ENCODE measurements at regions not wholly inside any gene's neighbourhood (a gene's known extent, or its start where the extent isn't known, plus 50 kb on each side); places are given as distances from the start of the nearest gene placed in this dataset.

DNA sequence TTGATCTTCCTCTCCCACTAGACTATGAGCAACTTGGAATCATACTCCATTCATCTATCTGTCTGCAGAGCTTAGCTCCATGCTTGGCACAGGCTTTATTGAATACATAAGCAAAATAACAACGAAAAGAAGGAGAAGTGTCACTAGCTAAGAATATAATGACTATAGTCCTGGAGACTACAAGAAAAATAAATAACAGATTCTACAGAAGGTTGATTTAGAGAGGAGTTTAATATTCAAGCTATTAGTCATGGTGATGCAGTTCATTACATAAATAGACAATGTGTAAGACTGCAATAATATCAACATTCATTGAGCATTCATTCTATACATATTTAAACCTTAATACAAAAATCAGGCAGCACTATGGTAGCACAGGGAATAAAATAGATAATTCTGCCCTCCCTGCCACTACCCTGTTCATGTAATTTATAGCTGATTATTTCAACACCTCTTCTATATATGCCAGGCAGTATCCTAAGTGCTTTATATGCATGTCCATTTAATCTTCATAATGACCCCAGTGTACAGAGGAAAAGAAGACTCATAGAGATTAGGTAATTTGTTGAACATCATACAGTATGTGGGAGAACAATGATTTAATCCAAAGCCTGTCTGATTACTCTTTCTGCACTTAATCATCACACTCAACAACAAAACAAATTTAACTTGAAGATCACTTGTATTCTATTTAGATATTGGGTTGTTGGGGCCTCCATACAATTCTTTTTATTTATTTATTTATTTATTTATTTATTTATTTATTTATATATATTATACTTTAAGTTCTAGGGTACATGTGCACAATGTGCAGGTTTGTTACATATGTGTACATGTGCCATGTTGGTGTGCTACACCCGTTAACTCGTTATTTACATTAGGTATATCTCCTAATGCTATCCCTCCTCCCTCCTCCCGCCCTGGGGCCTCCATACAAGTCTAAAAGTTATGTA, 165.3 kb downstream of the RNF152 start:
- DNase-seq, result no peak

GRCh38 chr18:61724532-61724931, 168.3 kb downstream of the RNF152 start:
- no peak for DNase-seq

DNA sequence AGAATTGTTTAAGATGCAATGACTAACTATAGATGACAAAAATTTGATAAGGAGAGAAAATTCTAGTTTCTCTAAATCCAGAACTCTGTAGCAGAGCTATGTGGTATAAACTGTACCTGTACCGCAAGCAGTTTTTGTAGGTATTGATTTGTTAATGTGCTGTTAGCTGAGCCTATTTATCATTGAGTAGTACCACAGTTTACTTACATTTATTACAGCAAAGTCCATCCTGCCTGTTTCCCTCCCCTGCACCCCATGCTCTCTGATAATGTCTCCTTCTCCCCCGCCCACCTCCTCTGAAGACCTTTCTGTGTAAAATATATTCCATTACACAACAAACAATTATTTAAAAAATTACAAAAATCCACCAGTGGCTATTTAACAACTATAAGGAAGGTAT, 170.6 kb downstream of the RNF152 start:
- no peak for DNase-seq

DNA sequence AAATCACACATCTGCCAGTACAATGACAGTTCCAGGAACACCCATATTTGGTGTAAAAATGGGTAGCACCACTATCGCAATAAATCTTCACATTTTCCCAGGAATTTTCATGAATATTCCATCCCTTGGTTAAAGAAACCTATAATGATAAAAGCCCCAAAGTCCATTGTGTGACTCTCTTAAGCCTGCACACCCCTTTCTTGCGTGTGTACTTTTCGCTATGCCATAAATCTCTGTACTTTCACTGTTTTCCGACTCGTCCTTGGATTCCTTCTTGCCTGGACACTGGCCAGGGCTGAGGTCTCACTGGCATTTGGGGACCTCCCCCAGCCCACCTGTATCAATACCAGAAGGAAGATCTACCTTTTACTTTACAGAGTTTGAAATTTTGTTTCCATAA, 172.3 kb downstream of the RNF152 start:
- no peak for DNase-seq

DNA sequence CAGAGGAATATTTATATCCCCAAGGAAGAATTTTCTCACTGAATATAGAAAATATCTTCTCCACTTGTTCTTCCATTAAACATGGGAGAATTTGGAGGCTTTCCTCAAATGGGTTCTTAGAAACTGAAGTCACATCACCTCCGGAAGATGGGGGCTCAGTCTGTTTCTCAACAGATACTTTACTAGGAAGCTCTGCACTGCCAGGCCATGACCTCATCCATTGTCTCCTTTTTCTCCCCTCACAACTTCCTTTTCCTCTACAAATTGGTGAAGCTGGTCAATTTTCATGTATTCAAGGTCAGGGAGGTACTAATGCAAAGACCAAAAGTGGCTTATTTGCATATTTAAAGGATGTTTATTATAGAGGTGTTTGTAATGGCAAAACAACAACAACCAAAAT, 173.1 kb downstream of the RNF152 start:
- no peak for DNase-seq

GRCh38 chr18:61718944-61719343, 173.9 kb downstream of the RNF152 start:
- DNase-seq, result no peak

- no peak for DNase-seq
These were observed 178.4 kb downstream of the RNF152 start for GRCh38 chr18:61714421-61714820.

DNA sequence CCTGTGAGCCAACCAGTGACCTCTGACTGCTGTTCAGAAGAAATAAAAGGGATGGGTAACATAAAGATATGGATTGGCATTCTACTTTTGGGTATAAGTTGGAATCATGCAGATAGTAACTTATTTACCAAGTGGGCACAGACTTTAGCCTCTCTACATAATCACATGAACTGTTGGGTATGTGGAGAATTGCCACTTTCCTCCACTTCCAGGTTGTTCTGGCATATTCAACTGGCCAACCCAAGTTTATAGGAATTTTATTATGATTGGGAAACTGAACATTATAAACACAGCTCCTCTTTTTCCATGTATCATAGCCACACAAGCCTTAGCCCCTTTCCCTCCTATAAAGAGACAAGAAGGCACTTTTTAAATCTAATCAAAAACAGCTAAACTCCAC, 179.3 kb downstream of the RNF152 start:
- DNase-seq, result no peak

GRCh38 chr18:61710082-61710620, 182.7 kb downstream of the RNF152 start:
- DNase-seq, result no peak

DNA sequence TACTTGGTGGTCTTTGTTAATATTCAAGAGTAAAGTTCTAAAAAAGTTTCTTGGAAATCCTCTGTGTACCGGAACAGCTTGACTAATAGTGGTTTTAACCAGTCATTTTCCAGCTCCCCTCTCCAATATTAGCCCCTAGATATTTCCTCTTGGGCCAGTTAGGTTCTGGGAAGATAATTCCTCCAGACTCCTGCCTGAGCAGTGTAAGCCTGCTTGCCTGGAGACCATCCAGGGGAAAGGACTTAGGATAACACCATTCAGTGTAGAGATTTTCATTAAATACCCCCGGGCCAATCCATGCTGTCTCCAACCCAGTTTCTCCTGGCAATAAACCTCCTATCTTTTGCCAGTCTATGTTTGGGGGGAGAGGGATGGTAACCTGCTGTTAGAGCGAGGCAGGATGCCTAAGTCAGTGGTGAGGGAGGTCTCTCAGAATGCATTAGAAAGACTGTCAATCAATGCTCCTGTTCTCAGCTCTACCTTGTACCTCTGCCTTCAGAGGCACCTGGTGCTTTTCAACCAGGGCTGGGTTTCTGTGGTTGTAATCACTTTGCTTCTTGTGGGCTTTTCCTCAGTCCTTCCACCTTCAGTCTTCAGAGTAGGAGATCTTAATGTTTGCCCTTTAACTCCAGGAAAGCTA, 186.4 kb downstream of the RNF152 start:
- DNase-seq, result no peak

DNA sequence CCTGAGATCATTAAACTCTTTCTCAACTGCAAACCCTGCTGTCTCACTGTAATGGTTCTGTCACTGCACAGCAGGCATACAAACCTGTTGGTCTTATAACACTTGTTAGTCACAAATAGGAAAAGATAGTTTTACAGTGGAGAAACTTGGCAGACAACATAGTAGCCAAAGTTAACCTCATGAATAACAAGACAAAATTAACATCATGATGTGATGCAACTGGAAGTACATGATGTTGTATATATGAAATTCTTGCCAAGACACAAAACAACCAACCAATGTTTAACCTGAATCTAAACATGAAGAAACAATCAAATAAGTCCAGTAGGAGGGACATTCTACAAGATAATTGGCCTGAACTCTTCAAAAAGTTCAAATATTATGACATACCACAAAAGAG, 189.3 kb downstream of the RNF152 start:
- no peak for DNase-seq

DNA sequence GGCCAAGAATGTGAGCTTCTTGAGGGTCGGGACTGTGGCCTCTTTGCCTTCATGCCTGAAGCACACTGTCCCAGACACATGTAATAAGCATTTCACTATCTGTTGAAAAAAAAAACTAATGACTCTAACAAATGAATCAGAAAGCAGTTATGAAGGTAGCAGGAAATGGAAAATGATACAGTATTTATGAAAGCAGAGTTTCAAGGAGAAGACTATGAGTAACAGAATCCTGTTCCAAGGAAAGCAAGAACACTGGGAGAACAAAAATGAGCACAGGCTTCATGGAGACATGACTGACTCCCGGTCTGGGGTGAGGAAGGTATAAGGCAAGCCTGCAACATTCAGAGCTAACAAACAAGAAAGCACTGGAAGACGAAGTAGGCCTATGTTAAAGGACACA, 190.8 kb downstream of the RNF152 start:
- DNase-seq, result no peak

DNA sequence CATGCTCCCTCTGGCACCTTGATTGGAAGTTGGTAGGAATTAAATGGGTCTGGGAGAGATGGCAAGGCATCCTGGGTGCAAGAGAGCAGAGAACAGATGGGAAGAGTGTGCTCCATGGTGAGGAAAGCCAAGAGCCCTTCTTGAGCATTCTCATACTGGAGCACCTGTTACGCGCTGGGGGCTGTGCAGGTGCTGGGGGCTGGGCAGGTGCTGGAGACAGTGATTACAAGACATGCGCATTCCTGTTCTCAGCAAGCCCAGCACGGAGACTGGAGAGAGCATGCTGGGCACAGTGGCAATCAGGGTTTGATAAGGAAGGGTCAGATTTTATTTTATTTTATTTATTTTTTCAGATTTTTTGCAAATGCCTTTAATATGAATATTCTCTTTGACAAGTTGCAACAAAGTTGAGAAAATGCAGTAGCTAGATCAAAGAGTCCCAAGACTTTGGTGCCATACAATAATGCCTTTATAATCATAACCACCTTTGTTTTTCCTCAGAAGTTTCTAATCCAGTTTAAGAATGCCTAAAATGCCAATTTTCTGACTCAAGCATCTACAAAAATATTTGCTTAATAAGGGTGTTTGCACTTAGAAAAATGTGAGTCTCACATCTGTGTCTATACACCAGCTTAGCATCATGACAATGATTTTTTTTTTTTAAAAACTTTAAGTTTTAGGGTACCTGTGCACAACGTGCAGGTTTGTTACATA, 193.3 kb downstream of the RNF152 start:
- DNase-seq, result no peak

DNA sequence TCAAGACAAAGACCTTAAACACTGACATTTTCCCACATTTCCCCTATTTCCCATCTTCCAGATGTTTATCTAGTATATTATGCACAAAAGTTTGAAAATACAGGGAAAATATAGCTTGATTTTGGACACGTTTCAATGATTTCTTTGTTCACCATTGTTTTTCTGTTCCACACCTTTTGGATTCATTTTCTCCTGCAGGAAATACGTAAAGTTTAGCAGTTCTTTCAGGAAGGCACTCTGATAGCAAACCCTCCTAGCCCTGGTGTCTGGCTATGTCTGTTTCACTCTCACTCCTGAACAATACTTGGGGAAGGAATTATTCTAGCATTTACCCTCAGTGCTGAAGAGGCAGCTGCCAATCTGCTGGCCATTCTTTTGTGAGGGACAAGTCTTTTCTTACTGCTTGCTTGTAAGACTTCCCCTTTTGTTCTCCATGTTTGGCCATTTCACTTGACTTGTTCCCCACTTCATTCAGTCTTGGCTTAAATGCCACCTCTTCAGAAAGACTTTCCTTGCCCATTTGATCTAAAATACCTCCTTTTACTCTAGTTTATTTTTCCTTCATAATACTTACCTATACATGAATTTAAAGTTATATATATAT, 195.4 kb downstream of the RNF152 start:
- DNase-seq, result no peak

GRCh38 chr18:61694236-61694635, 198.6 kb downstream of the RNF152 start:
- DNase-seq, result no peak

- DNase-seq, result no peak
These were observed 202.2 kb downstream of the RNF152 start for GRCh38 chr18:61690418-61691138.

- DNase-seq, result no peak
These were observed 205.5 kb downstream of the RNF152 start for GRCh38 chr18:61687317-61687716.

DNA sequence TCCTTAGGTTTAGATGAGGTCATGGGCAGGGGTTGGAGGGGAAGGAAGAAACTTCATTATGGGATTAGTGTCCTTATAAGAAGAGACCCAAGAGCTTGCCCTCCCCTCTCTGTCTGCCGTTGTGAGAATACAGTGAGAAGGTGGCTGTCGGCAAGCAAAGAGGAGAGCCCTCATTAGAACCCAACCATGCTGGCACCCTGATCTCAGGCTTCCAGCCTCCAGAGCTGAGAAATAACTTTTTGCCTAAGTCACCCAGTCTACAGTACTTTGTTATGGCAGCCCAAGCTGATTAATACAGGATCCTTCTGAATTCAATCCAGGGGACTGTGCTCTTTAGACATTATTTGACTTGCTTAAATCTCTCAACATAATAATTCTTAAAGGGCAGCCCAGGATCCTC, 209.0 kb downstream of the RNF152 start:
- DNase-seq, result no peak

DNA sequence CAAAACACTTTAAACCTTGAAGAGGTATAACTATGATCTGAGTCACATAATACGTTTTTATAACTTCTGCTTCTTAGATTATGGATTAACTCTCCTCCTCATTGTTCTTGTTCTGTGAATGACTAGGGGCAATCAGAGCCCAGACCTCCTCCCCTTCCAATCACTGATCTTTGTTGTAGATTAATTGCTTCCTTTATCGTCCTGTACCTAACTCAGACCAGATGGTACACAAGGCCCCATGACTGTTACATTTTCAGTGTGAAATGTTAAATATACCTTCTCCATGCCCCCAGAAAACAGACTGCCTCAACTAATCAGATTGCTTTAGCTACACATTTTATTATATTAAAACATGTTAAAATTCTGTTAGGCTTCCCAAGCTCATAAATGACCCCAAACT, 211.7 kb downstream of the RNF152 start:
- no peak for DNase-seq

DNA sequence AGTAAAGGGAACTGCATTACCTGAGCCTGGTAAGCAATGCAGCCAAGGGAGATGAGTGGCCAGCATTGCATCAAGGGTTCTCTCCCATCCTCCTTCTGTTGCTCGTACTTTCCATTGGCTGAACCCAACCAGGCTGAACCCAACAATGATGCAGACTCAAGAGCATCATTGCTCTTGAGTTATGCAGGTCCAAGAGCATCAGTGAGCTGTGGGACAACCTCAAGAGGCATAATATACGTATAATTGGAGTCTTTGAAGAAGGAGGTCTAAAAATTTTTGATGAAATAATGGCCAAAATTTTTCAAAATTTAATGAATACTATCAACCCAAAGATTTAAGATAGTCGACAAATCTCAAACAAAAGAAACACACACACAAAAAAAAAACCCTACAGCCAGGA, 213.0 kb downstream of the RNF152 start:
- DNase-seq, result no peak

- DNase-seq, result no peak
These were observed 215.3 kb downstream of the RNF152 start for GRCh38 chr18:61677435-61677970.
